AG04449 (cell line): ENCODE measurements at regions not wholly inside any gene's neighbourhood (a gene's known extent, or its start where the extent isn't known, plus 50 kb on each side); places are given as distances from the start of the nearest gene placed in this dataset.

Source experiments
- CTCF ChIA-PET: fragments of 350-600 bp; formaldehyde crosslinking; extraction: SDS; loops from one replicate; lab custom pipeline; 2021; ENCODE audit warnings: antibody characterized with exemption; lab: Yijun Ruan, JAX
- POLR2A ChIA-PET: fragments of 400-600, 350-600 bp; formaldehyde crosslinking; extraction: SDS; loops from one replicate; lab custom pipeline; 2020; ENCODE audit warnings: antibody characterized with exemption, inconsistent platforms; lab: Yijun Ruan, JAX
- DNase-seq: peaks from one replicate; pipeline ENCODE4 v3.0.0-alpha.2; 2010; ENCODE audit warnings: low read depth, low spot score
- H3K4me3 ChIP-seq: 2 replicates; pipeline ENCODE4 v1.5.1; 2011; ENCODE audit warnings: low read depth, mild to moderate bottlenecking, control low read depth, low read length
- TF ChIP-seq, protein P1 (sequence below): IDR thresholded peaks from one replicate; pipeline ENCODE4 v1.5.1; 2011; ENCODE audit warnings: mild to moderate bottlenecking, moderate library complexity, low read length, control low read depth, inconsistent platforms; ENCODE audit not compliant: insufficient read depth; ENCODE audit errors: missing control alignments

DNA sequence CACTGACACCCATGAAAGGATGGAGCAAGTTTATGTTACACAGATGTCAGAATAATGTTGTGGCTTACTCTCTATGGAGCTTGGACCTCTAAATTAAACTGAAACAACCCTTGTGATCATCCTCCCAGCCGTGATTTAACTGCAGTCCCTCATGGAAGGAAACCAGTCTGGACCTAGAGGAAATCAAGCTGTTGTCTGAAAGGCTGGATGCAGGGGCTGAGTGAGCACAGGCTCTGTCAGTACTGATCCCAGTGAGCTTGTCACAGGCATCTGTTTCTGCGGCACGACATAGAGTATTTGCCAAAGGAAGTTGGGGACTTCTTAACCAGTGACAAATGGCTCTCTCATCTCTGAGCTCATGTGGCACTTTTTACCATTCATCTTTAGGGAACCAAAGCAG, 282.9 kb upstream of the MAP3K1 start:
- CTCF ChIA-PET, result no interaction called here
- no peak for DNase-seq
- POLR2A ChIA-PET, result no interaction called here
- TF ChIP-seq, protein P1, sequence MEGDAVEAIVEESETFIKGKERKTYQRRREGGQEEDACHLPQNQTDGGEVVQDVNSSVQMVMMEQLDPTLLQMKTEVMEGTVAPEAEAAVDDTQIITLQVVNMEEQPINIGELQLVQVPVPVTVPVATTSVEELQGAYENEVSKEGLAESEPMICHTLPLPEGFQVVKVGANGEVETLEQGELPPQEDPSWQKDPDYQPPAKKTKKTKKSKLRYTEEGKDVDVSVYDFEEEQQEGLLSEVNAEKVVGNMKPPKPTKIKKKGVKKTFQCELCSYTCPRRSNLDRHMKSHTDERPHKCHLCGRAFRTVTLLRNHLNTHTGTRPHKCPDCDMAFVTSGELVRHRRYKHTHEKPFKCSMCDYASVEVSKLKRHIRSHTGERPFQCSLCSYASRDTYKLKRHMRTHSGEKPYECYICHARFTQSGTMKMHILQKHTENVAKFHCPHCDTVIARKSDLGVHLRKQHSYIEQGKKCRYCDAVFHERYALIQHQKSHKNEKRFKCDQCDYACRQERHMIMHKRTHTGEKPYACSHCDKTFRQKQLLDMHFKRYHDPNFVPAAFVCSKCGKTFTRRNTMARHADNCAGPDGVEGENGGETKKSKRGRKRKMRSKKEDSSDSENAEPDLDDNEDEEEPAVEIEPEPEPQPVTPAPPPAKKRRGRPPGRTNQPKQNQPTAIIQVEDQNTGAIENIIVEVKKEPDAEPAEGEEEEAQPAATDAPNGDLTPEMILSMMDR, result no peak
- H3K4me3 ChIP-seq, result no peak overlapping the region

DNA sequence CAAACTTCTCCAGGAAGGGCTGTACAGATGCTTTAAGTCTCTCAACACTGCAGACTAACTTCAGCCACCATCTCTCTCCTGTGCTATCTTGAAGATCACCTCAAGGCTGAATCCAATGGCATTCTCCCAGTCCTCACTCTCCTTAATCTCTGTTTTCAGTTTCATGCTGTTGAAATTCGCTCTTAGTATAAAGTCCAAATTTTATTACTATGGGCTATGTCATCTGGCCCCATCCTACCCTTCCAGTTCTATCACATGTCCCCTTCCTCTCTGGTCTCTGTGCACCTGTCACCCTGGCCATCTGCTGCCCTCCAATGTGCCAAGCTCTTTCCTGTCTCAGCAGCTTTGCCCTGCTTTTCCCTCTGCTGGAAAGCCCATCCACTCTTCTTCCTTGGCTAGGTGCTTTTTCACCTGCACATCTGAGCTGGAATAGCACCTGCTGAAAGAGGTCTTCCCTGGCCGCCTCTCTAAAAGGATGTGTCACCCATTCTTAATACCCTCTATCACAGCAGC, 284.7 kb upstream of the MAP3K1 start:
- DNase-seq, result no peak
- no peak overlapping the region for H3K4me3 ChIP-seq
- POLR2A ChIA-PET, result no interaction called here
- CTCF ChIA-PET, result interaction anchor here (1.4 kb wide), 1 partner anchor 259 kb away, joined by 4 read pairs; no protein-coding TSS in a partner anchor
- TF ChIP-seq, protein P1, result no peak

DNA sequence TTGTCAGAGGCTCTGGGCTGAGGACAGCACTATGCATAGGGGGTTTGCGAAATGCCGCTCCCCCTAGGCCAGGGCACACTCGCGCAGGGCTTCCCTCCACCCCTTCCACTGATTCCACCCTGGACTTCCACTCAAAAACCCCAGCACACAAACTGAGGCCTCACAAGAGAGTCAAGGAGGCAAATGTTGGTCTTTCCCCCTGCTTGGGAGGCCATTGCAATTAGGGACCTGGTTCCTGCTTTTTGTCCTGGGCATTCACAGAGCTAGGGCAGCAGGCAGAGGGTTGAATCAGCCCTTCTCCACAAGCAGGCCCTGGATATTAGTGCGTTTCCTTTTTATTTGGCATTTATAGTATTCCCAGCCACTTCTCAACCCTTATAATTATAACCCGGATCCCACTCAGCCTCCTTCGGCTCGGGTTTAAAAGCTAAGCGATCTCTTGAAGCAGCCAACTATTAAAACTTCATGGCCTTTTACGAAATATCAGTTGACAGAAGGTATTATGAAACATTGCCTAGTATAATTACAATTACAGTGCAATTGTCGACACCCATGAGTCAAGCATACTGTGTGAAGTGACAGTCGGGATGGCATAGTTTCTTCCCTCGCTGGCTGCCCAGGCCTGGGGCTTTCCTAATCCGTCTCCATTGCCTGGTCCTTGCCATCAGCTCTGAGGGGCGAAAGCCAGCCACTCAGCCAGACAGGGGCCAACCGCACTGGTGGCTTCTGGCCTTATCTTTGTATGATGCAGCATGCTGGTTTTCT, 285.5 kb upstream of the MAP3K1 start:
- ChIA-PET CTCF (interaction anchor here (1.4 kb wide), 1 partner anchor 259 kb away, joined by 4 read pairs; no protein-coding TSS in a partner anchor), POLR2A (no interaction called here)
- no peak overlapping the region for H3K4me3 ChIP-seq
- DNase-seq, result no peak
- TF ChIP-seq, protein P1, result no peak

DNA sequence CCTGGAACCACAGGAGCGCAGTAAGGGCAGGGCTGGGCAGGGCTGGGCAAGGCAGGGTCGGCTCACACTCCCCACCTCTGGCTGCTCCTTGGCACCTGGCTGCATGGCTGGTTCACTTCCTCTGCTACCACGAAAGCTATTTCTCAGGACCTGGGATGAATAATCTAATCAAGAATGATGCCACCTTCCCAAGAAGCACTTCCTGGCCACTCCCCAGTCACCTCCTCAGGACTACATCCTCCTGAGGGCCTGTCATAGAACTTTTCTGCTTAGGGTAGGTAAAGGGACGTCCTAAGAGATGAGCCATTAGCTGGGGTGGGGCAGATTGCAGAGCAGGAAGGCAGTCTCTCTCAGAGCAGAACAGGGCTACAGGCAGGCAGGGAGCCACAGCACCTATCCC, 288.2 kb upstream of the MAP3K1 start:
- H3K4me3 ChIP-seq, result no peak overlapping the region
- TF ChIP-seq, protein P1, result no peak
- POLR2A ChIA-PET, result no interaction called here
- no peak for DNase-seq
- CTCF ChIA-PET, result interaction anchor here (0.8 to 1.3 kb wide), 2 partner anchors 10 to 306 kb away, joined by 3 to 4 read pairs; no protein-coding TSS in a partner anchor

DNA sequence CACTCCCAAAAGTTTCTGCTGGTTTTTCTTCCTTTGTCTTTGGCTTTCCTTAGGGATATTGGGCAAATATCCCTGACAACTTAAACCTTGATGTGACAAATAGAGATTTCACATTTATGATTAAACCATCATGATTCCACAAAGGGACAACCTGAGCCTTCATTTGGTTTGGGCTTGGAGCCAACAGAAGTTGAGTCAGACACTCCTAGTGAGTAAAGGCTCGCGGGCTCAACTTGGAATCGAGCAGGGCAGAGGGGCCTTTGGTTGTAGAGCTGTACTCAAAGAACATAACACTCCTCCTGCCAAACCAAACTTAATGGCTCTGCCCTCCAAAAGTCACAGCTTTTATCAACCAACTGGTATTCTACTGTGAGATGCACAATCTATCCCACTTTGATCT, 290.2 kb upstream of the MAP3K1 start:
- ChIA-PET CTCF (no interaction called here), POLR2A (no interaction called here)
- no peak for DNase-seq
- TF ChIP-seq, protein P1, result no peak
- no peak overlapping the region for H3K4me3 ChIP-seq

DNA sequence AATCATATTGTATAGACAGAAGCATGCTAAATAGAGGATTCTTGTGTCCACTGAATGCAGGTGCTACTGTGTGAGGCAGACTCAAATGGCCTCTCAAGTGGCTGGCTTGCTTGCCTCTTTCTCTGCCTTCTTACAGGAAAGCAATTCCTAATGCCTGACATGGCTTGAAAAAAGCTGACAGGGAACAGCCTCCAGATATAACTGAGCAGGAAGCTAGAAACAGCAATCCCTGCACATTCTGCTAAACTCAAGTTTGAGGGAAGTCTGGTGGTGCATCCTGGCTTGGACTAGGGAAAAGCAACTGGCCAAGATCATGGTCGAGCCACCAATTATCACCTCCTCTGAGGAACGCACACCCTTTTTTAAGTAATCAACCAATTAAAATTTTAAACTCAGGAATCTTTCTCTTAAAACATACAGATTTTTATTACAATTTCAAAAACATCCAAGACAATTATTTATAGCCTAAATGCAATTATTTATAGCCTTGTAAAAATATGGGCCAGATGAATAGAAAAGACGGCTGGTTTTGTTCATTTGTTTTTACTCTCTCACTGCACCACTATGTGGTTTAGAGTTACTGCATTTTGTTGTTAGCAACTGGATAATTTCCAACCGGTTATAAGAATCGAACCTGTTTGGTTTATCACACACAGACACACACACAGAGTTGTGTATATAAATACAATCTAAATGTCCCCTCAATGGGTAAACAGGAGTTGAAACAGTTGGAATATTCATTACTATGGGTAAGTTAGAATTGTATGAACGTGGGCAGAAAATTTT, 290.9 kb upstream of the ANKRD55 start:
- CTCF ChIA-PET, result no interaction called here
- POLR2A ChIA-PET, result no interaction called here

More for the DNA sequence above, 290.9 kb upstream of the ANKRD55 start:
- H3K4me3 ChIP-seq, result no peak overlapping the region
- DNase-seq, result no peak
- TF ChIP-seq, protein P1, result no peak
